ENCODE measurements at regions not wholly inside any gene's neighbourhood (a gene's known extent, or its start where the extent isn't known, plus 50 kb on each side); places are given as distances from the start of the nearest gene placed in this dataset.

DNA sequence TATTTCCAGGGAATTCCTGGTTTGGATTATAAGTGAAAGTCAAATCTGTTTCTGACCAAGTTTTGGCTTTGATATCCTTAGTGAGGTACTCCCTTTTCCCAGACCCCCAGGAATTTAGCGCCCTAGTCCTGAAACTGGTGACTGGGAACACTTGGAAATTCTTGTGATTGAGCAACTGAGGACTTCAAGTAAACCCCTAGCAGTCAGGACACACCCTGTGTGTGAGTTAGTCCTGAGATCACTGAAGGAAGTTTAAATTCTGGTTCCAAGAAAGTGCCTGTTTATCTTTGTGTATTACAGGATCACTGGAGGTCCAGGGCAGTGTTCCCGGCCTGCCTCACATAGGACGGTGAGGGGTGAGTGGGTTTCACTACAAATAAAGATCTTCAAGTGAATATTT is 95.1 kb upstream of the F3 start:
- Histone ChIP-seq H3K27ac (no peak overlapping the region), H3K4me1 (no peaks in the 10 kb centered on the region), H3K27me3 (ENCODE audit: insufficient read depth in 3 of 3, low read length in 2 of 3) (no peaks in the 10 kb centered on the region), H3K9me3 (no peaks in the 10 kb centered on the region), H3K36me3 (ENCODE audit: insufficient read depth in 1 of 2, low read depth in 1 of 2) (no peaks in the 10 kb centered on the region), H3K4me3 (no peak overlapping the region)
- DNase-seq (no peak), ATAC-seq (peak in 1 of 4 donors; percentile 27)
- intact Hi-C loops (cut with DNase I): no loop called here
- WGBS, 3 donors: 62 to 85% (median 79%) methylated on average over 3 of the region's 3 CpGs
- TF ChIP-seq, protein P1, sequence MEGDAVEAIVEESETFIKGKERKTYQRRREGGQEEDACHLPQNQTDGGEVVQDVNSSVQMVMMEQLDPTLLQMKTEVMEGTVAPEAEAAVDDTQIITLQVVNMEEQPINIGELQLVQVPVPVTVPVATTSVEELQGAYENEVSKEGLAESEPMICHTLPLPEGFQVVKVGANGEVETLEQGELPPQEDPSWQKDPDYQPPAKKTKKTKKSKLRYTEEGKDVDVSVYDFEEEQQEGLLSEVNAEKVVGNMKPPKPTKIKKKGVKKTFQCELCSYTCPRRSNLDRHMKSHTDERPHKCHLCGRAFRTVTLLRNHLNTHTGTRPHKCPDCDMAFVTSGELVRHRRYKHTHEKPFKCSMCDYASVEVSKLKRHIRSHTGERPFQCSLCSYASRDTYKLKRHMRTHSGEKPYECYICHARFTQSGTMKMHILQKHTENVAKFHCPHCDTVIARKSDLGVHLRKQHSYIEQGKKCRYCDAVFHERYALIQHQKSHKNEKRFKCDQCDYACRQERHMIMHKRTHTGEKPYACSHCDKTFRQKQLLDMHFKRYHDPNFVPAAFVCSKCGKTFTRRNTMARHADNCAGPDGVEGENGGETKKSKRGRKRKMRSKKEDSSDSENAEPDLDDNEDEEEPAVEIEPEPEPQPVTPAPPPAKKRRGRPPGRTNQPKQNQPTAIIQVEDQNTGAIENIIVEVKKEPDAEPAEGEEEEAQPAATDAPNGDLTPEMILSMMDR (IDR thresholded peaks at IDR 0.05): no peak

DNA sequence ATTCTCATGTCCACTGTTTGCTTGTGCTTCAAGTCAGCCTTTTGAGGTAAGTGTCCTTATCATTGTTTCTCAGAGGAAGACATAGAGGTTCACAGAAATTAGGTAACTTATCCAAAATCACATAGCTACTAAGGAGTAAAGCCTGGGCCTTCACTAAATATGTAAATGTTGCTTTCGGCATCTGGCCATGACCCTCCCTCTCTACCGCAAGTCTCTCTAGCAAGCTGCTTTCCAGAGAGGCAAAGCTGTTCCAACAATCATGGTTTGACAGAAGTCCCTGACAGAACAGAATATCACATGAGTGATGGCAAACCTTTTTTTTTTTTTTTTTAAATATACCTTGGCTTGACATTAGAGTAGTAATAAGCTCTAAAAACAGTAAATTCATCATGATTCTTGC is 94.5 kb upstream of the F3 start:
- WGBS, 3 donors: 91 to 96% (median 93%) methylated on average over 2 of the region's 2 CpGs
- Histone ChIP-seq H3K27ac (no peak overlapping the region), H3K4me1 (no peaks in the 10 kb centered on the region), H3K4me3 (no peak overlapping the region), H3K9me3 (no peaks in the 10 kb centered on the region), H3K36me3 (ENCODE audit: insufficient read depth in 1 of 2, low read depth in 1 of 2) (no peaks in the 10 kb centered on the region), H3K27me3 (ENCODE audit: insufficient read depth in 3 of 3, low read length in 2 of 3) (no peaks in the 10 kb centered on the region)
- no peak for ATAC-seq
- TF ChIP-seq, protein P1 (IDR thresholded peaks at IDR 0.05): no peak
- no peak for DNase-seq
- intact Hi-C loops (cut with DNase I): no loop called here

DNA sequence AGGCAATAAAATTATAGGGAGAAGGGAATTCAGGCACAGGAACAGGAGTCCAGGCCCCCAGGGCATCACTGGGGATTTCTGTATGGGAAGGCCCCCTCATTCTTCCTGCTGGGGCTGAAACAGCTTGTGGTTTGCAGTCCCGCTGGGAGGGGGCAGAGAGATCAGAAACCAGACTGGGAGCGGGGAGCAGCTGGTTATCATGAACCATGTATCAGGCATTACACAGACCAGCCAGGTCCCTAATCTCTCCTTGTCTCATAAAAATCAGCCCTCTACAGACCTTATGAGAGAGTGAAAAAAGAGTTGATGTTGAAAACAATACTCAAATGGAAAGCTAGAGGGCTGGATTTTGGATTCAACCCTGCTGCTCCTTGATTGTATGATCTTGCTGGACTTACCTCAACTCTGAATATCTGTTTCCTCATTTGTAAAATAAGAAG is 93.4 kb upstream of the F3 start:
- no peaks in the 10 kb centered on the region for H3K27me3 ChIP-seq (ENCODE audit: insufficient read depth in 3 of 3, low read length in 2 of 3)
- H3K4me3 ChIP-seq: no peak overlapping the region
- intact Hi-C loops (cut with DNase I): no loop called here
- no peaks in the 10 kb centered on the region for H3K36me3 ChIP-seq (ENCODE audit: insufficient read depth in 1 of 2, low read depth in 1 of 2)
- no peak overlapping the region for H3K27ac ChIP-seq
- no peaks in the 10 kb centered on the region for H3K9me3 ChIP-seq
- DNase-seq: no peak
- WGBS, 3 donors: 76 to 81% (median 80%) methylated on average over 2 of the region's 2 CpGs
- peak in 1 of 4 donors; percentile 40 for ATAC-seq
- TF ChIP-seq, protein P1 (IDR thresholded peaks at IDR 0.05): peak; percentile 4
- no peaks in the 10 kb centered on the region for H3K4me1 ChIP-seq

DNA sequence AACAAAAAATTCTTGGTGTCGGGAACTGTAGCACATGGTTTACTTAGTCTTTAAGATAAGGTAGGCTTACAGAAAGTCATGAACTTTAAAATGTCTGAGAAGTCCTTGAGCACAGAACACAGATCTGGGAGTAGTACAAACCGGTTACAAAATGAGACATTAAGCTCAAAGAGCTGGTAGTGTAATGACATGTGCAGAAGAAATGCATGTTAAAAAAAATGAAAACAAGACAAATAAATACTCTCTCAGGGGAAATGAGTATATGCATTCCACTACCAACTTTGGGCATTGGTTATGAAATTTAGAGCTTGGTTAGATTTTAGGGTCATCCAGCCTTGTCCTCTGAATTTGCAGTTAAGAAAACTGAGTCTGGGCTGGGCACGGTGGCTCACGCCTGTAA is 91.5 kb upstream of the F3 start:
- no peaks in the 10 kb centered on the region for H3K9me3 ChIP-seq
- no peak for ATAC-seq
- no peaks in the 10 kb centered on the region for H3K4me1 ChIP-seq
- 83 to 90% (median 86%) methylated on average over 4 of the region's 4 CpGs for WGBS, 3 donors
- no peak overlapping the region for H3K4me3 ChIP-seq
- TF ChIP-seq, protein P1 (IDR thresholded peaks at IDR 0.05): no peak
- no peaks in the 10 kb centered on the region for H3K36me3 ChIP-seq (ENCODE audit: insufficient read depth in 1 of 2, low read depth in 1 of 2)
- no peak overlapping the region for H3K27ac ChIP-seq
- intact Hi-C loops (cut with DNase I): no loop called here
- DNase-seq: no peak
- H3K27me3 ChIP-seq (ENCODE audit: insufficient read depth in 3 of 3, low read length in 2 of 3): no peaks in the 10 kb centered on the region

All from psoas muscle (tissue), 7 donors.